Panc1 (cell line): ENCODE measurements at regions not wholly inside any gene's neighbourhood (a gene's known extent, or its start where the extent isn't known, plus 50 kb on each side); places are given as distances from the start of the nearest gene placed in this dataset.

Source experiments
- ATAC-seq: fragments of 200-7000 bp; cut with Tn5 transposase; 2 replicates; pipeline ENCODE4 v1.9.1; 2020; ENCODE audit warnings: mild to moderate bottlenecking, moderate library complexity
- BruUV-seq: library from RNA; stranded (reverse); fragments of 400-500 nt; replicated peaks from 2 replicates; lab custom pipeline; 2021; lab: Mats Ljungman, UMichigan
- CTCF ChIA-PET: fragments of 300-600 bp; sonication (Branson Sonifier 250); formaldehyde crosslinking; loops from one replicate; lab custom pipeline; 2022; ENCODE audit warnings: antibody characterized with exemption; lab: Charles Lee
- POLR2A ChIA-PET: fragments of 300-600 bp; sonication (Branson Sonifier 250); formaldehyde crosslinking; loops from one replicate; lab custom pipeline; 2022; ENCODE audit warnings: antibody characterized with exemption; lab: Charles Lee
- DNase-seq: peaks from one replicate; pipeline ENCODE4 v3.0.0-alpha.2; 2010; ENCODE audit warnings: low read depth, low spot score
- H3K27ac ChIP-seq: 2 replicates; pipeline ENCODE4 v1.5.1; 2011; ENCODE audit warnings: mild to moderate bottlenecking, low read length, inconsistent platforms
- H3K27me3 ChIP-seq: fragments of 200-500 bp; sonication (Bioruptor generic); 2 replicates; pipeline ENCODE4 v1.6.0; 2014; ENCODE audit warnings: low read length, inconsistent platforms; ENCODE audit not compliant: control insufficient read depth, insufficient read depth
- H3K36me3 ChIP-seq: fragments of 200-500 bp; sonication (Bioruptor generic); 2 replicates; pipeline ENCODE4 v1.5.1; 2014; ENCODE audit warnings: inconsistent platforms, mild to moderate bottlenecking, low read length, moderate library complexity; ENCODE audit not compliant: control insufficient read depth, insufficient read depth
- H3K4me1 ChIP-seq: 2 replicates; pipeline ENCODE4 v1.5.1; 2011; ENCODE audit warnings: inconsistent platforms, mild to moderate bottlenecking, low read length, moderate library complexity; ENCODE audit not compliant: control insufficient read depth, insufficient read depth
- H3K4me3 ChIP-seq, 2 experiments: 2 replicates each; pipeline ENCODE4 v1.5.1; 2011 to 2012; ENCODE audit warnings: low read depth in 2 of 2, low read length in 2 of 2, mild to moderate bottlenecking in 2 of 2, inconsistent platforms in 1 of 2, moderate library complexity in 1 of 2
- H3K9me3 ChIP-seq: fragments of 200-500 bp; sonication (Bioruptor generic); 2 replicates; pipeline ENCODE4 v1.5.1; 2014; ENCODE audit warnings: low read depth, mild to moderate bottlenecking, inconsistent platforms, low read length, moderate library complexity; ENCODE audit not compliant: control insufficient read depth, insufficient read depth
- POLR2AphosphoS5 ChIP-seq: IDR thresholded peaks from 2 replicates; pipeline ENCODE4 v1.6.1; 2012; ENCODE audit warnings: mild to moderate bottlenecking, low read depth, low read length, moderate library complexity
- REST ChIP-seq, 2 experiments: IDR thresholded peaks; 2 replicates each; pipeline ENCODE4 v1.6.1; 2011 to 2012; ENCODE audit warnings: low read depth in 2 of 2, control low read depth in 1 of 2, low read length in 1 of 2, mild to moderate bottlenecking in 1 of 2, moderate library complexity in 1 of 2; ENCODE audit not compliant: insufficient read depth in 1 of 2
- SIN3A ChIP-seq: IDR thresholded peaks from 2 replicates; pipeline ENCODE4 v1.6.1; 2012; ENCODE audit warnings: low read depth, mild to moderate bottlenecking, low read length, moderate library complexity, borderline replicate concordance; ENCODE audit not compliant: insufficient read depth
- TCF7L2 ChIP-seq: IDR thresholded peaks from 2 replicates; pipeline ENCODE4 v1.6.1; 2011; ENCODE audit warnings: mild to moderate bottlenecking, low read depth, low read length, inconsistent platforms
- in situ Hi-C: cut with HindIII; loops from 2 replicates; pipeline ENCODE4 v1.10.0; 2016; ENCODE audit warnings: low sequenced_read_pairs, low pct_unique_long_range_greater_than_20kb
- intact Hi-C: fragments of 100-400 bp; cut with micrococcal nuclease; formaldehyde crosslinking; loops from one replicate; pipeline ENCODE4 v1.10.0; 2022; ENCODE audit not compliant: unreplicated experiment
- TF ChIP-seq, protein P1 (sequence below): fragments of 450-650 bp; IDR thresholded peaks from 2 replicates; pipeline ENCODE4 v1.5.1; 2017; ENCODE audit warnings: mild to moderate bottlenecking

DNA sequence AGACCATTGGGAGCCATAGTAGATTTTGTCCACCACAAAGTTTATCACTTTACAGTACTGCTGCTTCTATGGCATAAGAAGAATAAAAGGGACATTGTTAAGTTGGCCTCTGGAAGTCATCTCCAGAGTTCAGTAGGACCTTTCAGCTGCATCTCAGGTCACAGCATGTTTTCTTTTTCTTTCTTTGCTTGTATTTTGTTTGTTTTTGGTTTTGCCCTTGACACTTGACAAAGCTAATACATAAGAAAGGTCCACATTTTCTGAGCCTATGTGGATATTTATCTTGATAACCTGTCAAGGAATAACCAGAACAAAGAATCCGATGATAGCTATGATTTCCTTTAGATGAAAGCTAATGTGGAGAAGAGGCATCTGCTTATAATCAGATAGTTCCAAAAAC is 101.6 kb upstream of the XIRP2 start:
- ChIA-PET CTCF (no interaction called here), POLR2A (no interaction called here)
- in situ Hi-C loops (no loop called here), intact Hi-C loops (no loop called here)
- no TSS peak for BruUV-seq
- no peak overlapping the region for H3K27ac ChIP-seq
- H3K4me3 ChIP-seq, result no peak overlapping the region
- DNase-seq, result no peak
- H3K4me1 ChIP-seq, result no peaks in the 10 kb centered on the region
- TF ChIP-seq REST (IDR thresholded peaks at IDR 0.05; ENCODE audit: insufficient read depth in 1 of 2, low read depth in 2 of 2, low read length in 1 of 2) (no peak), TCF7L2 (no peak), SIN3A (no peak), POLR2AphosphoS5 (no peak)
- TF ChIP-seq, protein P1, sequence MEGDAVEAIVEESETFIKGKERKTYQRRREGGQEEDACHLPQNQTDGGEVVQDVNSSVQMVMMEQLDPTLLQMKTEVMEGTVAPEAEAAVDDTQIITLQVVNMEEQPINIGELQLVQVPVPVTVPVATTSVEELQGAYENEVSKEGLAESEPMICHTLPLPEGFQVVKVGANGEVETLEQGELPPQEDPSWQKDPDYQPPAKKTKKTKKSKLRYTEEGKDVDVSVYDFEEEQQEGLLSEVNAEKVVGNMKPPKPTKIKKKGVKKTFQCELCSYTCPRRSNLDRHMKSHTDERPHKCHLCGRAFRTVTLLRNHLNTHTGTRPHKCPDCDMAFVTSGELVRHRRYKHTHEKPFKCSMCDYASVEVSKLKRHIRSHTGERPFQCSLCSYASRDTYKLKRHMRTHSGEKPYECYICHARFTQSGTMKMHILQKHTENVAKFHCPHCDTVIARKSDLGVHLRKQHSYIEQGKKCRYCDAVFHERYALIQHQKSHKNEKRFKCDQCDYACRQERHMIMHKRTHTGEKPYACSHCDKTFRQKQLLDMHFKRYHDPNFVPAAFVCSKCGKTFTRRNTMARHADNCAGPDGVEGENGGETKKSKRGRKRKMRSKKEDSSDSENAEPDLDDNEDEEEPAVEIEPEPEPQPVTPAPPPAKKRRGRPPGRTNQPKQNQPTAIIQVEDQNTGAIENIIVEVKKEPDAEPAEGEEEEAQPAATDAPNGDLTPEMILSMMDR, result no peak
- H3K9me3 ChIP-seq, result no peaks in the 10 kb centered on the region
- H3K36me3 ChIP-seq, result no peaks in the 10 kb centered on the region
- no peak for ATAC-seq
- no peaks in the 10 kb centered on the region for H3K27me3 ChIP-seq

DNA sequence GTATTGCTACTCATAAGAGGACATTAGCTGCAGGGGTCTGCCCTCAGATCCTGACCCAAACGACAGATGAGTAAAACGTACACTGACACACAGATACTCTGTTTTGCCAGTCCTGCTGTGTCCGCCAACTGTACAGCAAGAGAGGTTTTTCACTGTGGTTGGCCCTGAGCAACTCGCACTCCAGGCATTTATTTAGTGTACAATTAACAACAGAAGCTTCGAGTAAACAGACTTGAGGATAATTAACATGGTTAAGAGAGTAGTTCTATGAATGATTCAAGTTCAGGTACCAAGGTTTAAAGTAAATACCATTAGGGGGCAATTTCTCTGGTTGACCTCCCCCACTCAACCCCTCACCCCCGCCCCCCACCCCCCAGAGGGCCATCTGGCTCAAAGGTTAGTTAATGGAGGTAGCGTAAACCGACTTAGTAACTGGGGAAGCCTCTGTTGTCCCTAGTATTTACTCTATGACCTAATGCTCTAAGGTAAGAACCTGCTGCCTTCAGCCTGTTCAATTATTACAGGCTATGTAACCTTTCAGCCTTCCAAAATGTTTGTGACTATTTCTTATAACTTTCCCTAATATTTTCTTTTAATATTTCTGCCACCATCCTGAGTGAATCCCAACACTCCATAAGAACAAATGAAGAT is 103.9 kb upstream of the XIRP2 start:
- no TSS peak for BruUV-seq
- no peaks in the 10 kb centered on the region for H3K36me3 ChIP-seq
- H3K9me3 ChIP-seq, result no peaks in the 10 kb centered on the region
- intact Hi-C loops, result no loop called here
- no peaks in the 10 kb centered on the region for H3K27me3 ChIP-seq
- H3K4me1 ChIP-seq, result no peaks in the 10 kb centered on the region
- in situ Hi-C loops, result no loop called here
- POLR2A ChIA-PET, result no interaction called here
- TF ChIP-seq SIN3A, result no peak
- TF ChIP-seq, protein P1, result no peak
- no peak for TF ChIP-seq POLR2AphosphoS5
- TF ChIP-seq TCF7L2, result no peak
- DNase-seq (no peak), ATAC-seq (no peak)
- CTCF ChIA-PET, result no interaction called here
- H3K27ac ChIP-seq, result no peak overlapping the region
- no peak overlapping the region for H3K4me3 ChIP-seq
